ENCODE measurements at regions not wholly inside any gene's neighbourhood (a gene's known extent, or its start where the extent isn't known, plus 50 kb on each side); places are given as distances from the start of the nearest gene placed in this dataset.
A peak's percentile ranks its signal among the peaks of the same experiment; 100 is the strongest.
"Not testable (repeated sequence)": the region's sequence is repeated elsewhere in the genome, so short reads cannot be mapped to it uniquely, and the experiment has no call there.

DNA sequence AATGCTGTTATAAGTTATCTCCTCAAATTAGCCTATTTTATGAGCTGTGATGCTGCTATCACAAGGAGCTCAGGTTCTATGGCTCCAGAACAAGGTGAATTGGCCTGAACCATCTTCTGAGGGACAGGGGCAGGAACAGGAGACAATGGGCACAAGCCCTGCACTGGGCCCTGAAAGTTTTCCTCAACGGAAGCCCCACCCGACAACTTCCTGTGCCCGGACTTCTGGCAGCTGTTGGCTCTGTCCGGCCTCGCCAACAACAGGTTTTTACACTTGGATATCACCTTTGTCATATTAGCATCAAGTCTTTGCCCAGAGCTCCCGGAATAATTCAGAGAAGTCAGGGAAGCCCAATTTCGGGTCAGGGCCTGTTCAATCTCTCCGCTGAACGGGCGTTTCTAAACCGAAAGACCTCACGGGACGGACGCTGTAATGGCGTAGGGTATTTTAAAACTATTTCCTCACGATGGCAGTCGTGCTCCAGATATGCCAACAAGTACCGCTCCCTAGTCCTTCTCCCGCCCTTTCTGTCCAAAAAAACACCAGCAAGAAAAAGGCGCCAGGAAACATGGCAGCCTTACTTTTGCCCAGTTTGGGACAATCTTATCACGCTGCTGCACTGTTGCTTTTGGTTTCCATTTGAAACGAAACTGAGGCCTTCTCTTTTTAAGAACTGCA, 201.0 kb upstream of the STK26 start:
- no peak overlapping the region for H3K27ac Mint-ChIP-seq
- DNase-seq (ENCODE audit: low spot score in 2 of 2) (no peak), ATAC-seq (no peak)
- no peaks in the 10 kb centered on the region for H3K36me3 Mint-ChIP-seq
- peaks cover 2% of the 10 kb centered on the region for H3K4me1 Mint-ChIP-seq
- no peaks in the 10 kb centered on the region for H3K9me3 Mint-ChIP-seq
- no peak overlapping the region for H3K4me3 Mint-ChIP-seq

DNA sequence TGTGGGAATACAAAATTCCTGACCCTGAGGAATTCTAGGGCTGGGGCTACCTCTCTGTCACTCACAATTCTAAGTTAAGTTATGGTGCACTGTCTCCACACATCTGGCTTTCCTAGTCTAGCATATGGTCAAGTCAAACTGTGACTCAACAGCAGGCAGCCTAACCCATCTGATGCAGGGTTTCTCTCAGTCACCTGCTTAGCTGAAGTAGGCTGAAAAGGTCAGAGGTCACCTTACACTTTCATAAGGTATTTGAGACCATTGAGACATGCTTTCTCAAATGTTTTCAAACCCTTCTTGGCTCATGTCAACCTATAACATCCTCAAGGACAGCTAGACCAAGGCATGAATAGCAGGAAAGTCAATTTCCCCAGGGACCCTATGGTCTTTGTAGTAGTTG, 196.5 kb upstream of the STK26 start:
- DNase-seq (ENCODE audit: low spot score in 2 of 2) (no peak), ATAC-seq (no peak)
- Mint-ChIP-seq H3K4me1 (peaks cover 7% of the 10 kb centered on the region), H3K36me3 (no peaks in the 10 kb centered on the region), H3K27ac (no peak overlapping the region), H3K9me3 (no peaks in the 10 kb centered on the region), H3K4me3 (no peak overlapping the region)

DNA sequence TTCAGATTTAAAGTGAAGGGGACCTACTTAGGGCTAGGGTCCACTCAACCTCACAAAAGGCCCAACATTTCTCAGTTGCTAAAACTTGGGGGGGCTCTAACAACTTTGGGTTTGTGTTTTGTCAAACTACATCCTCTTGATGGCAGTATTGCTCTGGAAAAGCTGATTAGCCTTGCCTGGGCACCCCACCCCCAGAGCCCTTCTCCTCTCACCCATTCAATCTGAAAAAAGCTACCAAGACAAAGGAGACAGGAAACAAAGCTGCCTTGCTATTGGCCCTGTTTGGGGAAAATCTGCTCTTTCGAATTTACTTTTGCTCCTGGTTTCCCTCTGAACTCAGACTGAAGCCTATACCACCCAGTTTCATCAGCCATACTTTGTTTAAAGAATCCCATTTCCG, 195.2 kb upstream of the STK26 start:
- no peak overlapping the region for H3K27ac Mint-ChIP-seq
- H3K4me1 Mint-ChIP-seq = peaks cover 7% of the 10 kb centered on the region
- H3K9me3 Mint-ChIP-seq = no peaks in the 10 kb centered on the region
- ATAC-seq (peak; percentile 82), DNase-seq (ENCODE audit: low spot score in 2 of 2) (peak in 1 of 2 donors; percentile 51)
- no peaks in the 10 kb centered on the region for H3K36me3 Mint-ChIP-seq
- peak overlapping the region; percentile 35 for H3K4me3 Mint-ChIP-seq

DNA sequence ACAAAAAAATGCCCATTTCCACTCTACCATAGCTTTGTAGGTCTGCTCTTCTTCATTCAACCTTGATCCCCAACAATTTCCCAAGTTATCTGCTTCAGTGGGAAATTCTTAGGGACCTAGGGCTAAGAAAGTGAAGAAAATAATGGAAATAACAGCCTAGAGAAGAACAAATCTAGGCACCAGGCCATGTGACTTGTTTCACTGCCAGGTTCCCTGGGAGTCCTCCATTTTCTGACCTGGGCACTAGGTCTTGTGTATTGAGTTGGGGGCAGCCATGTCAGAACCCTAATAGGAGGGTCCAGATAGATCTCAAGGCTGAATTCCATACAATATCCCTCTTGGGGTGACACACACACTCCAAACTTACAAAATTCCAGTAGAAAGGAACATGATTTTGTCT, 194.6 kb upstream of the STK26 start:
- ATAC-seq (no peak), DNase-seq (ENCODE audit: low spot score in 2 of 2) (no peak)
- H3K27ac Mint-ChIP-seq = no peak overlapping the region
- H3K4me1 Mint-ChIP-seq = peaks cover 7% of the 10 kb centered on the region
- H3K36me3 Mint-ChIP-seq = no peaks in the 10 kb centered on the region
- H3K4me3 Mint-ChIP-seq = peak overlapping the region; percentile 35
- H3K9me3 Mint-ChIP-seq = no peaks in the 10 kb centered on the region

DNA sequence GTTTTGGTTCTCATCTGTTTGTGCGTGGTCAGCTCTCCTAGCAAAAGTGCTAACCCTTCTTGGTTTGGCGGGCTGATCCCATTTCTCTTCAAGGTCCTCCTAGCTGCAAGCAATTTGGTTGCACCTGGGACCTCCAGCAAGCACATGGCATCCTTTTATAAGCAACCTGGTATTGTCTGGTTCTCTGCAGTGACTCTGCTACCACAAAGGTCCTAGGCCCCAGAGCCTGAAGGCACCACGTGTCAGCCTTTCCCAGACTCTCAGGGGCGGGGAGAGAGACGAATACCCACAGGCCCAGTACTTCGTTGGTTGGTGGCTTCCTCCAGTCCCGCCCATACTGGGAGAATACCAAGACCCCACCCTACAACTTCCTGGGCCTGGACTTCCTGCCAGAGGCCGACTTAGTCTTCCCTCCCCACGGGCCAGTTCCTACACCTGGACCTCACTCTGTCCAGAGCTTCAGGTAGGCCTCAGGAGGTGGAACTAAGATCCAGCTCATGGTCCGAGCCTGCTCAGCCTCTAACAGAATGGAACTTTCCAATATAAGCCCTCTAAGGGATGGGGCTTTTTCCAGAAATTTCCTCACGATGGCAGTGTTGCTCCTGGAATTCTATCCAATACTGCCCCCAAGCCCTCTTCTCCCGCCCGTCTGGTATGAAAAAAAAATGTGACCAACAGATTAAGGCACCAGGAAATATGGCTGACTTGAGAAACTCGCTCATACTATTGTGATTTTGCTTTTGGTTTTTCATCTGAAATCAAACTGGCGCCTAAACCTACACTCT, 192.5 kb upstream of the STK26 start:
- Mint-ChIP-seq H3K4me3 (peak overlapping the region; percentile 53), H3K9me3 (no peaks in the 10 kb centered on the region), H3K4me1 (peaks cover 7% of the 10 kb centered on the region), H3K36me3 (no peaks in the 10 kb centered on the region), H3K27ac (peak overlapping the region; percentile 72)
- DNase-seq (ENCODE audit: low spot score in 2 of 2) (no peak), ATAC-seq (peak; percentile 77)

DNA sequence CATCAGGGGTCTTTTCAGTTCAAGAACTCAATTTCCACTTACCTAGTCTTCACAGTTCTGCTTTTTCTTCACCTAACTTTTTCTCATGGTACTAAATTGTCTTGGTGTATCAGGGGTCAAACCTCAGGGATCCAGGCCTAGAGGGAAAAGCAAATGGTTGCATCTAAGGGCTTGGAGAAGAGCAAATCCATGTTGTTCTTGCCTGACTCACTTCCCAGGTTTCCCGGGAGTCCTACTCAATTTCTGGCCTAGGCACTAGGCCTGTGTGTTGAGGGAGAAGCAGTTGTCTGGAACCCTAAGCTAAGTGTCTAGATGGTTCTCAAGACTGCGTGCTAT, 191.9 kb upstream of the STK26 start:
- ATAC-seq (no peak), DNase-seq (ENCODE audit: low spot score in 2 of 2) (no peak)
- H3K36me3 Mint-ChIP-seq = no peaks in the 10 kb centered on the region
- H3K4me3 Mint-ChIP-seq = peak overlapping the region; percentile 53
- no peaks in the 10 kb centered on the region for H3K9me3 Mint-ChIP-seq
- peaks cover 7% of the 10 kb centered on the region for H3K4me1 Mint-ChIP-seq
- H3K27ac Mint-ChIP-seq = peak overlapping the region; percentile 72

DNA sequence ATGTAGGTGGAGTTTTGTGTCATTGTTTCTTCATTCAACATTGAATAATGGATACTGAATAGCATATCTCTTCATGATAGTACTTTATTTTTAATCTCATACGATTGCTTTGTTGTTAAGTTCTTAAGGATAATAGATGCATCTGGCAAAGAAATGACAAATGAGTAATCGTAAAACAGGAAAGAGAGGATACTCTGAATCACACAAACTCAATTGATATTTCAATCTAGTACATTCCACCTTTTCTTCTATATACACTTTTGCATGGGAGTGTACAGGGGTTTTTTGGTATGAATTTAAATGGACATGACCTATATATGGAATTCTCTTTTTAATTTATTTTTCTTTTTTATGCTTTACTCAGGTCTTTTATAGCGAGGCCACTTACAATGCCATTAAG, 186.9 kb upstream of the STK26 start:
- H3K4me3 Mint-ChIP-seq = no peak overlapping the region
- no peaks in the 10 kb centered on the region for H3K9me3 Mint-ChIP-seq
- H3K27ac Mint-ChIP-seq = no peak overlapping the region
- H3K36me3 Mint-ChIP-seq = no peaks in the 10 kb centered on the region
- no peaks in the 10 kb centered on the region for H3K4me1 Mint-ChIP-seq
- ATAC-seq = no peak
- no peak for DNase-seq (ENCODE audit: low spot score in 2 of 2)

DNA sequence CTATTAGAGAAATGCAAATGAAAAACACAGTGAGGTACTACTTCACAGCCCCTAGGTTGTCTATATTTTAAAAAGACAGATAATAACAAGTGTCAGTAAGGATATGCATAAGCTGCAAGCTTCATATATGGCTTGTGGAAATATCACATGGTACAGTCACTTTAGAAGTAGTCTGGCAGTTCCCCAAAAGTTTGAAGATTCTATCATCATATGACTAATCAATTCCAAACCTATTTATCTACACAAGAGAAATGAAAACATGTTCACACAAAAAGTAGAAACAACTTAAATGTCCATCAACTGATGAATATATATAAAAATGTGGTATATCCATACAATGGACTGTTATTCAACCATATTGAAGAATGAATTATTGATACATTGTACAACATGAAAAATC, 185.8 kb upstream of the STK26 start:
- no peak overlapping the region for H3K27ac Mint-ChIP-seq
- H3K4me3 Mint-ChIP-seq = no peak overlapping the region
- ATAC-seq (peak; percentile 53), DNase-seq (ENCODE audit: low spot score in 2 of 2) (no peak)
- H3K36me3 Mint-ChIP-seq = no peaks in the 10 kb centered on the region
- no peaks in the 10 kb centered on the region for H3K9me3 Mint-ChIP-seq
- H3K4me1 Mint-ChIP-seq = no peaks in the 10 kb centered on the region

DNA sequence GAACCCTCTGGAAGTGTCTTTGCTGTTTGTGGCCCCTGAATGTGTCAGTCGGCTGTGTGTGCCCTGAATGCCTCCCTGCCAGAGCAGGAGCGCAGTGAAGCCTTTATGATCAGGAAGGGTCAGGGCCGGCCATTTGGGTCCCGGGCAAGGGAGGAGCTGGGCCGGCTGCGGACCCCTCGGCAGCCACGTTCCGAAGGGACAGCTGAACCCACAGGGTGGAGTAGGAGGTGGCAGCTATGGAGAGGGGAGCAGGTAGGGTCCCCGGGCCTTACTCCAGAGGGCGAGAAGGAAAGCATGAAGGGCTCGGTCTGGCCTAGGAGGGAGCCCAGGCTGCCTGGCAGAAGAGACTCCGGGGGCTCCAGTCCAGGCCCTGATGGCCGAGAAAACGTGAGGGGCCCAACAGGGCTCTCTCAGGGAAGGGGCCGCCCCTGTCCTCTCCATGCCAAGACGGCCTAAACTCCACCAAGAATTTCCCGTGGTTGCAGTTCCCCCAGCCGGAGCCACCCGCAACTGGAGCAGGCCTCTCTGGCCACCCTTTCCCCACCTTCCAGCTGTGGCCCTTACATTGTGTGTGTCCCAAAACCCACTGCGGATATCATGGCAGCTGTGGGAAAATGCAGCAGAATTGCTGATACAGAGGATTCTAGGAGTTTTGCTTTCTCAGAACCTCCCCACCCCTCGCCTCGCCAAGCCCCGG, 182.2 kb upstream of the STK26 start:
- ATAC-seq = no peak
- H3K4me1 Mint-ChIP-seq = no peaks in the 10 kb centered on the region
- no peak for DNase-seq (ENCODE audit: low spot score in 2 of 2)
- no peak overlapping the region for H3K27ac Mint-ChIP-seq
- H3K9me3 Mint-ChIP-seq = no peaks in the 10 kb centered on the region
- no peak overlapping the region for H3K4me3 Mint-ChIP-seq
- H3K36me3 Mint-ChIP-seq = no peaks in the 10 kb centered on the region

DNA sequence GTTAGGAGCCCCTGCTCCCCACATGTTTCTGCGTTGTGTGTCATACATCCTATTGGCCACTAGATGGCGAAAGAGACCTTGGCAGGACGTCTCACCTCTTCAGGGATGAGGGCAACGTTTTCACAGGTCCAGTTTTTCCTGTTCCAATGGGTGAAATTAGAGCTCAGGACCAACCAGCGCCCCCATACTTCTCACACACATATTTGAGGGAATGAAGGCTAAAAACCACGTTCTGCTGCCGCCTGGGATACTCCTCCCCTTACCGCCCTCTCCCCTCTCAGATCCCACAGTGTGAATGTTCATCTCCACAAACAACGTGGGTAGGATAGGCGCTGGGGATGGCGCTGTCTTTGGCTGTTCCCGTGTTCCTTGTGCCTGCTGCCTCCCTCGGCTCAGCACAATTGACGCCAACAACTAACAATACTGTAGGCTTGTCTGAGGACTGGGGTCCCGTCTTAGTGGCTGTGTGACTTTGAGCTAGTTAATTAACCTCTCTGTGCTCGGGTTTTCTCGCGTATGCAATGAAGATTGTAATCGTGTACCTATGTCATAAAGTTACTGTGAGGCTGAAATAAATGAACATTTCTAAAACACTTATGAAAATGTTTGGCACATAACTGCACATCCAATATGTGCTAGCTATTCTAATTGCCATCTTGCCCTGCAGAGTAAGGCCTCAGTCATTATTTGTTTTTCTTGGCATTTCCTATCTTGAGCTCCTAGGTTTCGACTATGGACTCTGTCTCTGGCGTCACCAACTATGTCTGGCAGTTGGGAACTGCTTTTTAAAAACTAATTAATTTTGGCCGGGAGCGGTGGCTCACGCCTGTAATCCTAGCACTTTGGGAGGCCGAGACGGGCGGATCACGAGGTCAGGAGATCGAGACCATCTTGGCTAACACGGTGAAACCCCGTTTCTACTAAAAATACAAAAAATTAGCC, 181.3 kb upstream of the STK26 start:
- H3K9me3 Mint-ChIP-seq = no peaks in the 10 kb centered on the region
- DNase-seq (ENCODE audit: low spot score in 2 of 2) = peak; percentile 8 to 54
- no peaks in the 10 kb centered on the region for H3K4me1 Mint-ChIP-seq
- H3K4me3 Mint-ChIP-seq = no peak overlapping the region
- ATAC-seq = peak; percentile 66
- H3K36me3 Mint-ChIP-seq = no peaks in the 10 kb centered on the region
- no peak overlapping the region for H3K27ac Mint-ChIP-seq

DNA sequence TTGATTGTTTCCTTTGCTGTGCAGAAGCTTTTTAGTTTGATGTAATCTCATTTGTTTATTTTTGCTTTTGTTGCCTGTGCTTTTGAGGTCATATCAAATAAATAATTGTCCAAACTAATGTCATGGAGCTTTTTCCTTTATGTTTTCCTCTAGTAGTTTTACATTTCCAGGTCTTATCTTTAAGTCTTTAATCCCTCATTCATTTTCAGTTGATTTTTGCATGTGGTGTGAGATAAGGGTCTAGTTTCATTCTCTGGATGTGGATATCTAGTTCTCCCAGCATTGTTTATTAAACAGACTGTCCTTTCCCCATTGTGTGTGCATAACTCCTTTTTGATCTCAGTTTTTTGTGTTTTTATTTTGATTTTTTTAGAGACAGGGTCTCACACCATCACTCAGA, 179.1 kb upstream of the STK26 start:
- Mint-ChIP-seq H3K9me3 (no peaks in the 10 kb centered on the region), H3K36me3 (no peaks in the 10 kb centered on the region), H3K4me1 (no peaks in the 10 kb centered on the region), H3K27ac (no peak overlapping the region), H3K4me3 (no peak overlapping the region)
- no peak for ATAC-seq
- no peak for DNase-seq (ENCODE audit: low spot score in 2 of 2)

DNA sequence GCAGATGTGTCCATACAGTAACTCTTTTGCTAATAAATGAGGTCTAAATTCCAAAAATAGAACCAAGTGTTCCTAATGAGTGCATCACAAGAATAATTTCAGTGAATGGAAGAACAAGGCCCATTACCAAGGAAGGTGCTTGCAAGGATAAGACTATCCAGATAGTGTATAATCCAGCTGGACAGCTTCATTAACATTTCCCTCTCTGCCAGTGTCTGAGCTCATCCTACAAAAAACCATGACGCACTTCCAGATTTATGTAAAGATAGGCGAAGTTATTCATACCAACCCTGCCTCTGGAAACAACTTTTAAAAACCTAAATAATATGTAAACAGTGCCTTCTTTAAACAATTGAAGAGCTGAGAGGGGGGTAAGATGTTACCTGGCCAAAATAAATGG, 177.9 kb upstream of the STK26 start:
- Mint-ChIP-seq H3K4me1 (no peaks in the 10 kb centered on the region), H3K4me3 (no peak overlapping the region), H3K36me3 (no peaks in the 10 kb centered on the region), H3K27ac (no peak overlapping the region), H3K9me3 (no peaks in the 10 kb centered on the region)
- ATAC-seq (no peak), DNase-seq (ENCODE audit: low spot score in 2 of 2) (no peak)

DNA sequence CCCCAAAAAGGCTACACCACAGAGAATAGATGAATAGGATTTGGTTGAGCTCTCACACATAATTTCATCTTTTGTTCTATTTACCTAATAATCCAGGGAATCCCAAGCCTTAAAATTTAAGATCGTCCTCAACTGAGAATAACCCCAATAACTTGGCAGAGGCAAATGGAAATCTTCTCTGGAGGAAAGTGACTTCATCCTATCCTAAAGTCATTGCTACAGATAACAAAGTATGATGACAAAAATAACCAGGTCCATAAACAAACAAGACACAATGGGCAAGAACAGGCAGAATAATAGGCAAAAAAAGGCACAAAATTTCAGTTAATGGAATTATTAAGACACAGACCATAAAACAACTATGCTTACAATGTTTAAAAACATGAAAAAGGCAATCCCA, 177.3 kb upstream of the STK26 start:
- Mint-ChIP-seq H3K4me3 (no peak overlapping the region), H3K4me1 (no peaks in the 10 kb centered on the region), H3K36me3 (no peaks in the 10 kb centered on the region), H3K9me3 (no peaks in the 10 kb centered on the region), H3K27ac (no peak overlapping the region)
- no peak for DNase-seq (ENCODE audit: low spot score in 2 of 2)
- ATAC-seq = no peak

DNA sequence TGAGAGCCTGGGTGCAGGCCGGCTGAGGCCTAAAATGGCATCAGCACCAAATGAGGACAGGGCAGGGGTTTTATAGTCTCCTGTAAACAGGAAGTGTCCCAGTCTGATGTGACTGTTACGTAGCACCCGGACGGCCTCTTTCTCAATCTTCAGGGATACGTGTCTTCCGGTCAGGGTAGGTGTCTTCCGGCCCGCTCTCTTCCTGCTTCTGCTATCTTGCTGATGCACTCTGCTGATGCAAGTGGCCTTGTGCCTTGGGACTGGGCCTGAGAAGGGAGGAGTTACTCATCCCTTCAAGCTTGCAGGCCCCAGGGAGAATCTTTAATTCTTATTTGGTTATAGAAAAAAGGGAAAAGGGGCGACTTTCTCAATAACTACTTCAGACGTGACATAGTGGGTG, 172.1 kb upstream of the STK26 start:
- H3K9me3 Mint-ChIP-seq = not testable (repeated sequence)

DNA sequence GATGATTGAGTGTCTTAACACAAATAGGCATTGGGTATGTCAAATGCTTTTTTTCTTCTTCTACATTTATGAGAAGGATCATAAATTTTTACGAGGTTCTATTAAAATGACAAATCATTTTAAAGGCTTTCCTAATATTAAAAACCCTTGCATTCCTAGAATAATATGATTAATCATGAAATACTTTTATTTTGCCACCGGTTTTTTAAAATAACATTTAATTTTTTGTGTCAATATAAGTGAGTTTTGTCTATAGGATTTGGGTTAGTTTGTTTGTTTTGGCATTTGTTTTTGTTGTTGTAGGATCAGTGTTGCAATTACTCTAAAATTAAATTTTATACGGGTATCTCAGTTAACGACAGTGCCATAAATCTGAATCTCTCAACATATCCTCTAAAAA, 169.7 kb upstream of the STK26 start:
- H3K27ac Mint-ChIP-seq = no peak overlapping the region
- H3K36me3 Mint-ChIP-seq = no peaks in the 10 kb centered on the region
- H3K4me3 Mint-ChIP-seq = no peak overlapping the region
- DNase-seq (ENCODE audit: low spot score in 2 of 2) = no peak
- no peaks in the 10 kb centered on the region for H3K9me3 Mint-ChIP-seq
- no peaks in the 10 kb centered on the region for H3K4me1 Mint-ChIP-seq
- no peak for ATAC-seq

More for the DNA sequence above, 172.1 kb upstream of the STK26 start:
- ATAC-seq; H3K27ac Mint-ChIP-seq; H3K36me3 Mint-ChIP-seq; H3K4me1 Mint-ChIP-seq; H3K4me3 Mint-ChIP-seq; DNase-seq (ENCODE audit: low spot score in 2 of 2): not testable (repeated sequence)

Measured in stimulated activated effector memory CD8-positive, alpha-beta T cell treated with anti-CD3 and anti-CD28 coated beads, Interleukin-12 subunit alpha, Interleukin-12 subunit beta, amount 100 ng/mL, for 72 hours (primary cell).